Hepatocyte (in vitro differentiated cells): ENCODE measurements at regions not wholly inside any gene's neighbourhood (a gene's known extent, or its start where the extent isn't known, plus 50 kb on each side); places are given as distances from the start of the nearest gene placed in this dataset.

Experiments used
- DNase-seq: peaks from one replicate; pipeline ENCODE4 v3.0.0-alpha.2; 2016; ENCODE audit warnings: low spot score
- H2AFZ ChIP-seq: fragments of 200-600 bp; sonication (generic); 2 replicates; pipeline ENCODE4 v1.6.0; 2016; ENCODE audit warnings: antibody characterized with exemption, mild to moderate bottlenecking
- H3K27ac ChIP-seq: fragments of 200-600 bp; sonication (generic); 2 replicates; pipeline ENCODE4 v1.5.1; 2016; ENCODE audit warnings: mild to moderate bottlenecking
- H3K27me3 ChIP-seq: fragments of 200-600 bp; sonication (generic); 2 replicates; pipeline ENCODE4 v1.6.1; 2016
- H3K36me3 ChIP-seq: fragments of 200-600 bp; sonication (generic); replicated peaks from 2 replicates; pipeline ENCODE4 v1.5.1; 2016; ENCODE audit warnings: low read depth; ENCODE audit not compliant: insufficient read depth
- H3K4me1 ChIP-seq: fragments of 200-600 bp; sonication (generic); 2 replicates; pipeline ENCODE4 v1.5.1; 2016; ENCODE audit warnings: mild to moderate bottlenecking, moderate library complexity; ENCODE audit not compliant: insufficient read depth
- H3K4me2 ChIP-seq: fragments of 200-600 bp; sonication (generic); 2 replicates; pipeline ENCODE4 v1.6.0; 2016
- H3K4me3 ChIP-seq: fragments of 200-600 bp; sonication (generic); 2 replicates; pipeline ENCODE4 v1.5.1; 2016; ENCODE audit warnings: mild to moderate bottlenecking
- H3K79me2 ChIP-seq: fragments of 200-600 bp; sonication (generic); 2 replicates; pipeline ENCODE4 v1.6.0; 2017; ENCODE audit warnings: mild to moderate bottlenecking
- H3K9me2 ChIP-seq: fragments of 200-600 bp; sonication (generic); replicated peaks from 2 replicates; pipeline ENCODE4 v1.6.0; 2017; ENCODE audit warnings: mild to moderate bottlenecking; ENCODE audit not compliant: insufficient read depth
- H3K9me3 ChIP-seq: fragments of 200-600 bp; sonication (generic); 2 replicates; pipeline ENCODE4 v1.5.1; 2016; ENCODE audit warnings: low read depth, mild to moderate bottlenecking
- H4K20me1 ChIP-seq: fragments of 200-600 bp; sonication (generic); 2 replicates; pipeline ENCODE4 v1.6.0; 2016; ENCODE audit warnings: mild to moderate bottlenecking; ENCODE audit not compliant: insufficient read depth, poor library complexity, severe bottlenecking
- CTCF ChIP-seq: fragments of 200-600 bp; sonication (generic); IDR thresholded peaks from 2 replicates; pipeline ENCODE4 v1.5.1; 2016; ENCODE audit warnings: antibody characterized with exemption, mild to moderate bottlenecking; ENCODE audit not compliant: poor library complexity
- EZH2 ChIP-seq: fragments of 200-600 bp; sonication (generic); IDR thresholded peaks from 2 replicates; pipeline ENCODE4 v1.6.1; 2016; ENCODE audit warnings: antibody characterized with exemption, mild to moderate bottlenecking, borderline replicate concordance
- EZH2phosphoT487 ChIP-seq: fragments of 200-600 bp; sonication (generic); IDR thresholded peaks from one replicate; pipeline ENCODE4 v1.6.1; 2018; ENCODE audit warnings: antibody characterized with exemption, mild to moderate bottlenecking, low read depth, moderate library complexity; ENCODE audit not compliant: unreplicated experiment, severe bottlenecking
- WGBS: methylation state at CpG from one replicate; pipeline ENCODE4 v1.1.6; 2016; ENCODE audit warnings: low lambda C conversion rate; ENCODE audit errors: missing lambda C conversion rate; 5-methylcytosine and 5-hydroxymethylcytosine counted together

DNA sequence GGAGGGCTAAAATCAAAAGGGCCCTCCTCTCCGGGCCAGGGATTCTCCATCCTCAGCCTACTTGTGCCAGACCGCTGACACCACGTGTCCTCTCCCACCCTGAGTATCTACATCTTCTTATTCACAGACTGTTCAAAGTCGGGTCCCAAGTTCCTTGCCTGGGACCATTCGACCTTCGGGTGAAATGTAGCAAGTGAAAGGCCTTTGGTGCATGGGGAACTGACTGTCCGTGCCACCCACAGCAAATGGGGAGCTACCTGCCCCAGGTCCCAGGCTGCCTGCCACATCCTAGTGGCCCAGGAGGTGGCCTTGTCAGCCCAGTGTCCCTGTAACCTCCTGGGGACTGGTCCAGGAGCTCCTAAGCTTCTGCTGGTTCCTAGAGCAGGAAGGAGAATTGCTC lies 67.3 kb downstream of the RTL6 start:
- Histone ChIP-seq H3K4me1 (peaks cover 5% of the 10 kb centered on the region), H2AFZ (no peak overlapping the region), H3K79me2 (no peaks in the 10 kb centered on the region), H3K36me3 (no peaks in the 10 kb centered on the region), H3K27me3 (no peaks in the 10 kb centered on the region), H3K4me2 (no peak overlapping the region), H3K27ac (no peak overlapping the region), H4K20me1 (no peaks in the 10 kb centered on the region), H3K9me3 (no peaks in the 10 kb centered on the region), H3K4me3 (no peak overlapping the region), H3K9me2 (no peaks in the 10 kb centered on the region)
- TF ChIP-seq EZH2phosphoT487: no peak
- no peak for TF ChIP-seq CTCF
- WGBS: 92% methylated on average over 7 of the region's 7 CpGs
- DNase-seq: no peak

GRCh38 chr22:44429941-44430587 lies 68.0 kb downstream of the RTL6 start:
- Histone ChIP-seq H3K36me3 (no peaks in the 10 kb centered on the region), H3K9me3 (no peaks in the 10 kb centered on the region), H3K4me1 (peaks cover 10% of the 10 kb centered on the region), H3K79me2 (no peaks in the 10 kb centered on the region), H3K4me2 (no peak overlapping the region), H3K27me3 (no peaks in the 10 kb centered on the region), H2AFZ (no peak overlapping the region), H3K9me2 (no peaks in the 10 kb centered on the region), H3K4me3 (no peak overlapping the region), H3K27ac (no peak overlapping the region), H4K20me1 (no peaks in the 10 kb centered on the region)
- no peak for TF ChIP-seq EZH2
- no peak for TF ChIP-seq EZH2phosphoT487
- no peak for TF ChIP-seq CTCF
- no peak for DNase-seq
- 97% methylated on average over 16 of the region's 16 CpGs for WGBS

DNA sequence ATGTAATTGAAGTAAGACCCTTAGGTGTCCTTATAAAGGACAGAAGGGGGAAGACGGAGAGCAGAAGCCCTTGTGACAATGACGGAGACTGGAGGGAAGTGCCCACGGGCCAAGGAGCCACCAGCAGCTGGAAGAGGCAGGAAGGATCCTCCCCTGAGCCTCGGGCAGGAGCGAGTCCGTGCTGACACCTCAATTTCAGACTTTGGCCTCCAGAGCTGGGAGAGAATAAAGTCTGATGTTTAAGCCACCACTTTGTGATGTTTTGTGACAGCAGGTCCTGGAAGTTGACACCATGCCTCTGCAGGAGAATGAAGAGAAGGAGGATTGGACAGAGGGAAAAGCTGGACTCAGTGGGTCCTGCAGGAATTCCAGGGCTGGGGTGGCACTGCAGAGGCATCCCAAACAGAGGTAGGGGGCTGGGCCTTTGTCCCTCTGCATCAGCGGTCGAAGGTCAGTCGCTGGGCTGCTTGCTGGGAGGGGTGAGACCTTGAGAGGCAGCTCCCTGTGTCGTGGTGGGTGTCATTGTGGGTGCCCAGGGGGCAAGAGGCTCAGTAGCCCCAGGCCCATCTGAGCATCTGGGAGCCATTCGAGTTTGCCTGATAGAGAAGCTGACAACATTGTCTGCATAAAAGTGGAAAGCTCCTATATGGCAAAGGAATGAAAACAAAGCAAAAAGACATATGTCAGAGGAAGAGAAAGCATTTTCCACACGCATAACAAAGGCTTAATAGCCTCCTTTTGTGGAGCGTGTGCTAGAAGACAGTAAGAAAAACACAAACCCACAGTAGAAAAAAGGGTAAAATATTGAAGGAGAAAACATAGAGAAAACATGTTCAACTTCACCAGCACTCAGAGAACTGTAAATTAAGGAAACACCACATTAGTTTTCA lies 68.8 kb downstream of the RTL6 start:
- H3K27me3 ChIP-seq: no peaks in the 10 kb centered on the region
- H3K27ac ChIP-seq: no peak overlapping the region
- no peaks in the 10 kb centered on the region for H3K9me3 ChIP-seq
- H3K36me3 ChIP-seq: no peaks in the 10 kb centered on the region
- peaks cover 10% of the 10 kb centered on the region for H3K4me1 ChIP-seq
- WGBS: 68% methylated on average over 13 of the region's 13 CpGs
- no peaks in the 10 kb centered on the region for H3K79me2 ChIP-seq
- no peak overlapping the region for H3K4me2 ChIP-seq
- no peaks in the 10 kb centered on the region for H3K9me2 ChIP-seq
- TF ChIP-seq CTCF (no peak), EZH2phosphoT487 (no peak), EZH2 (no peak)
- no peaks in the 10 kb centered on the region for H4K20me1 ChIP-seq
- no peak for DNase-seq
- H3K4me3 ChIP-seq: no peak overlapping the region
- no peak overlapping the region for H2AFZ ChIP-seq
